ENCODE measurements at regions not wholly inside any gene's neighbourhood (a gene's known extent, or its start where the extent isn't known, plus 50 kb on each side); places are given as distances from the start of the nearest gene placed in this dataset.
"Not testable (repeated sequence)": the region's sequence is repeated elsewhere in the genome, so short reads cannot be mapped to it uniquely, and the experiment has no call there.

GRCh38 chr14:70257526-70257925 lies 68.8 kb upstream of the SLC8A3 start:
- TF ChIP-seq PATZ1 (CRISPR knock-in tag; IDR thresholded peaks at IDR 0.05; ENCODE audit: borderline replicate concordance) (no peak), TSHZ2 (CRISPR knock-in tag; IDR thresholded peaks at IDR 0.05) (no peak), CSRNP3 (CRISPR knock-in tag; IDR thresholded peaks at IDR 0.05) (no peak), SNAI2 (CRISPR knock-in tag; IDR thresholded peaks at IDR 0.05) (no peak), TCF4 (CRISPR knock-in tag; IDR thresholded peaks at IDR 0.05; ENCODE audit: borderline replicate concordance) (no peak), ZNF70 (CRISPR knock-in tag; IDR thresholded peaks at IDR 0.05) (no peak), ZNF565 (CRISPR knock-in tag; conservative IDR thresholded peaks at IDR 0.05; ENCODE audit: low read depth) (no peak), ZFP3 (CRISPR knock-in tag; IDR thresholded peaks at IDR 0.05) (no peak), BACH2 (CRISPR knock-in tag; IDR thresholded peaks at IDR 0.05; ENCODE audit: borderline replicate concordance) (no peak)
- ATAC-seq = no peak

GRCh38 chr14:70256601-70257000 lies 67.8 kb upstream of the SLC8A3 start:
- no peak for ATAC-seq
- TF ChIP-seq ZFP3 (CRISPR knock-in tag; IDR thresholded peaks at IDR 0.05) = no peak
- no peak for TF ChIP-seq PATZ1 (CRISPR knock-in tag; IDR thresholded peaks at IDR 0.05; ENCODE audit: borderline replicate concordance)
- TF ChIP-seq ZFP30 (CRISPR knock-in tag; IDR thresholded peaks at IDR 0.05) = no peak
- TF ChIP-seq SNAI2 (CRISPR knock-in tag; IDR thresholded peaks at IDR 0.05) = no peak
- no peak for TF ChIP-seq ZNF565 (CRISPR knock-in tag; conservative IDR thresholded peaks at IDR 0.05; ENCODE audit: low read depth)
- TF ChIP-seq ESRRG (CRISPR knock-in tag; IDR thresholded peaks at IDR 0.05) = no peak
- no peak for TF ChIP-seq CREB5 (CRISPR knock-in tag; IDR thresholded peaks at IDR 0.05; ENCODE audit: low read depth)
- no peak for TF ChIP-seq TCF4 (CRISPR knock-in tag; IDR thresholded peaks at IDR 0.05; ENCODE audit: borderline replicate concordance)
- TF ChIP-seq ZNF8 (CRISPR knock-in tag; IDR thresholded peaks at IDR 0.05) = no peak
- no peak for TF ChIP-seq CSDC2 (CRISPR knock-in tag; IDR thresholded peaks at IDR 0.05)
- TF ChIP-seq ISL1 (CRISPR knock-in tag; IDR thresholded peaks at IDR 0.05) = no peak
- TF ChIP-seq ZNF70 (CRISPR knock-in tag; IDR thresholded peaks at IDR 0.05) = no peak
- TF ChIP-seq TOX (CRISPR knock-in tag; IDR thresholded peaks at IDR 0.05; ENCODE audit: borderline replicate concordance) = no peak
- TF ChIP-seq RARB (CRISPR knock-in tag; IDR thresholded peaks at IDR 0.05) = no peak
- no peak for TF ChIP-seq GLIS3 (CRISPR knock-in tag; IDR thresholded peaks at IDR 0.05)
- TF ChIP-seq ARNTL (CRISPR knock-in tag; IDR thresholded peaks at IDR 0.05; ENCODE audit: borderline replicate concordance, low read depth) = no peak
- no peak for TF ChIP-seq OSR1 (CRISPR knock-in tag; IDR thresholded peaks at IDR 0.05)
- TF ChIP-seq ZC3H10 (CRISPR knock-in tag; IDR thresholded peaks at IDR 0.05) = no peak

GRCh38 chr14:70255071-70256057 lies 66.6 kb upstream of the SLC8A3 start:
- not testable (repeated sequence) for ATAC-seq

Data from SK-N-SH treated with all-trans-retinoic acid at 6 μM for 48 hours (cell line).